Keratinocyte (primary cell): ENCODE measurements at regions not wholly inside any gene's neighbourhood (a gene's known extent, or its start where the extent isn't known, plus 50 kb on each side); places are given as distances from the start of the nearest gene placed in this dataset.

Source experiments
- DNase-seq: peaks from one replicate; pipeline ENCODE4 v3.0.0-alpha.2; 2011; ENCODE audit warnings: low read depth, missing footprints, low spot score
- FAIRE-seq: peaks from 2 replicates; lab custom pipeline; 2011; peaks lifted over from hg19 to GRCh38; lab: Jason Lieb, UNC
- H2AFZ ChIP-seq: 2 replicates; pipeline ENCODE4 v1.6.0; 2012; ENCODE audit warnings: low read length, control low read depth, inconsistent platforms; ENCODE audit not compliant: control insufficient read depth
- H3K27ac ChIP-seq: 2 replicates; pipeline ENCODE4 v1.5.1; 2011; ENCODE audit warnings: low read length; ENCODE audit not compliant: control insufficient read depth, insufficient read depth
- H3K27me3 ChIP-seq: 3 replicates; pipeline ENCODE4 v1.6.0; 2011; ENCODE audit warnings: low read length; ENCODE audit not compliant: control insufficient read depth, insufficient read depth; ENCODE audit errors: extremely low read depth
- H3K36me3 ChIP-seq, 2 experiments: 2 replicates in 1 of 2; 3 replicates in 1 of 2; pipeline ENCODE4 v1.5.1; 2011; ENCODE audit warnings: low read length in 2 of 2, mild to moderate bottlenecking in 1 of 2; ENCODE audit not compliant: control insufficient read depth in 2 of 2, insufficient read depth in 2 of 2; ENCODE audit errors: extremely low read depth in 1 of 2
- H3K4me1 ChIP-seq: 3 replicates; pipeline ENCODE4 v1.5.1; 2011; ENCODE audit warnings: low read length; ENCODE audit not compliant: control insufficient read depth, insufficient read depth; ENCODE audit errors: extremely low read depth
- H3K4me2 ChIP-seq: 3 replicates; pipeline ENCODE4 v1.6.0; 2011; ENCODE audit warnings: low read depth, low read length; ENCODE audit not compliant: control insufficient read depth, insufficient read depth; ENCODE audit errors: extremely low read depth
- H3K4me3 ChIP-seq, 3 experiments: fragments of 200-600 bp in 1 of 3; sonication (generic) in 1 of 3; 2 replicates in 2 of 3; 3 replicates in 1 of 3; pipeline ENCODE4 v1.5.1; 2011 to 2016; ENCODE audit warnings: low read length in 3 of 3, mild to moderate bottlenecking in 3 of 3, control low read depth in 2 of 3, inconsistent platforms in 1 of 3, low read depth in 1 of 3, mixed read lengths in 1 of 3, mixed run types in 1 of 3, moderate library complexity in 1 of 3; ENCODE audit not compliant: control insufficient read depth in 2 of 3, insufficient read depth in 2 of 3; ENCODE audit errors: extremely low read depth in 1 of 3
- H3K79me2 ChIP-seq: 2 replicates; pipeline ENCODE4 v1.6.0; 2012; ENCODE audit warnings: low read length; ENCODE audit not compliant: control insufficient read depth, insufficient read depth
- H3K9ac ChIP-seq: 3 replicates; pipeline ENCODE4 v1.6.0; 2011; ENCODE audit warnings: low read length; ENCODE audit not compliant: control insufficient read depth, insufficient read depth; ENCODE audit errors: extremely low read depth
- H3K9me1 ChIP-seq: 3 replicates; pipeline ENCODE4 v1.6.0; 2011; ENCODE audit warnings: low read length; ENCODE audit not compliant: control insufficient read depth, insufficient read depth; ENCODE audit errors: extremely low read depth
- H3K9me3 ChIP-seq: 2 replicates; pipeline ENCODE4 v1.5.1; 2012; ENCODE audit warnings: low read depth, low read length; ENCODE audit not compliant: control insufficient read depth
- H4K20me1 ChIP-seq: 3 replicates; pipeline ENCODE4 v1.6.0; 2011; ENCODE audit warnings: low read length; ENCODE audit not compliant: control insufficient read depth, insufficient read depth; ENCODE audit errors: extremely low read depth
- CTCF ChIP-seq, 3 experiments: IDR thresholded peaks in 1 of 3; conservative IDR thresholded peaks in 1 of 3; optimal IDR thresholded peaks in 1 of 3; 2 replicates in 2 of 3; 3 replicates in 1 of 3; pipeline versions ENCODE3 to v1.5.1; 2011; ENCODE audit warnings: low read length in 3 of 3, mild to moderate bottlenecking in 3 of 3, moderate library complexity in 2 of 3, control low read depth in 1 of 3, inconsistent platforms in 1 of 3; ENCODE audit not compliant: insufficient read depth in 2 of 3; ENCODE audit errors: extremely low read depth in 1 of 3
- EZH2 ChIP-seq: IDR thresholded peaks from one replicate; pipeline ENCODE4 v1.6.1; 2012; ENCODE audit warnings: inconsistent platforms, mild to moderate bottlenecking, low read length, moderate library complexity
- dilution Hi-C: fragments of 300-500 bp; cut with MboI; formaldehyde crosslinking; loops from one replicate; pipeline ENCODE4 v1.7.0; 2020; ENCODE audit warnings: low sequenced_read_pairs; ENCODE audit not compliant: extremely low pct_ligation_motif_present

GRCh38 chr3:86800116-86800515 is 190.8 kb downstream of the VGLL3 start:
- H3K4me1 ChIP-seq: no peaks in the 10 kb centered on the region
- DNase-seq (no peak), FAIRE-seq (no peak)
- H3K9ac ChIP-seq: no peak overlapping the region
- no peak overlapping the region for H3K4me2 ChIP-seq
- H3K4me3 ChIP-seq: no peak overlapping the region
- TF ChIP-seq CTCF (optimal IDR thresholded peaks at IDR 0.05 in 1 of 3, IDR thresholded peaks at IDR 0.05 in 1 of 3, conservative IDR thresholded peaks at IDR 0.05 in 1 of 3; ENCODE audit: extremely low read depth in 1 of 3, insufficient read depth in 2 of 3, low read length in 3 of 3) (no peak), EZH2 (no peak)
- no peak overlapping the region for H3K27ac ChIP-seq
- H3K79me2 ChIP-seq: no peaks in the 10 kb centered on the region
- no peaks in the 10 kb centered on the region for H3K9me1 ChIP-seq
- no peaks in the 10 kb centered on the region for H3K9me3 ChIP-seq
- no peaks in the 10 kb centered on the region for H3K36me3 ChIP-seq
- no peak overlapping the region for H2AFZ ChIP-seq
- H4K20me1 ChIP-seq: no peaks in the 10 kb centered on the region
- dilution Hi-C loops: no loop called here
- no peaks in the 10 kb centered on the region for H3K27me3 ChIP-seq

- no peak for DNase-seq
- TF ChIP-seq CTCF (optimal IDR thresholded peaks at IDR 0.05 in 1 of 3, IDR thresholded peaks at IDR 0.05 in 1 of 3, conservative IDR thresholded peaks at IDR 0.05 in 1 of 3; ENCODE audit: extremely low read depth in 1 of 3, insufficient read depth in 2 of 3, low read length in 3 of 3): no peak
- no peak for TF ChIP-seq EZH2
- H3K9me3 ChIP-seq: no peaks in the 10 kb centered on the region
- no peak overlapping the region for H3K4me2 ChIP-seq
- no peaks in the 10 kb centered on the region for H3K79me2 ChIP-seq
- no peak overlapping the region for H3K27ac ChIP-seq
- no peak for FAIRE-seq
- no peak overlapping the region for H2AFZ ChIP-seq
- H3K27me3 ChIP-seq: no peaks in the 10 kb centered on the region
- no peaks in the 10 kb centered on the region for H4K20me1 ChIP-seq
- dilution Hi-C loops: no loop called here
- no peaks in the 10 kb centered on the region for H3K9me1 ChIP-seq
- H3K9ac ChIP-seq: no peak overlapping the region
- H3K4me1 ChIP-seq: peaks cover 10% of the 10 kb centered on the region
- H3K4me3 ChIP-seq: no peak overlapping the region
- H3K36me3 ChIP-seq: no peaks in the 10 kb centered on the region
These were observed 193.0 kb downstream of the VGLL3 start for GRCh38 chr3:86797946-86798345.
